ENCODE measurements at regions not wholly inside any gene's neighbourhood (a gene's known extent, or its start where the extent isn't known, plus 50 kb on each side); places are given as distances from the start of the nearest gene placed in this dataset.

DNA sequence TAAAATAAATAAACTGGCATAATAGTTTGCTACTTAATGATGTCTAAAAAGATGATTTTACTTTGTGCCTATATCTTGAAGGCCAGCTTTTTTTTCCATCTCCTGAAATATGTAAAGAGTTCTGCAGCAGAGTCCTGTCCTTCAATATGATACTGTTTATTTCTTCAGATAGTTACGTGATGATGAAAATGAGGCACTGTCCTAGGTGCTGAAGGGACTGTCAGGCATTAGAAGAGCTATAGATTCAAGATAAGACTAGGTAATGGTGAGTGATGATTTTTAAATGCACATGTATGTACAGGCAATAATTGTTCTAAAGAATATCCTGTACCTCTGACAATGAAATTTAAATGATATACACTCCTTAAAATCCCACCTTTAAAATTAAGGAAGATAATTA, 326.9 kb upstream of the DNAJC19 start:
- no peak for DNase-seq (ENCODE audit: extremely low read depth, insufficient read length)
- no peak overlapping the region for H3K4me3 ChIP-seq (replicated peaks; ENCODE audit: low read depth, low read length)
- no peaks in the 10 kb centered on the region for H3K36me3 ChIP-seq (ENCODE audit: control insufficient read depth, insufficient read depth, low read length)
- TF ChIP-seq, protein P1, sequence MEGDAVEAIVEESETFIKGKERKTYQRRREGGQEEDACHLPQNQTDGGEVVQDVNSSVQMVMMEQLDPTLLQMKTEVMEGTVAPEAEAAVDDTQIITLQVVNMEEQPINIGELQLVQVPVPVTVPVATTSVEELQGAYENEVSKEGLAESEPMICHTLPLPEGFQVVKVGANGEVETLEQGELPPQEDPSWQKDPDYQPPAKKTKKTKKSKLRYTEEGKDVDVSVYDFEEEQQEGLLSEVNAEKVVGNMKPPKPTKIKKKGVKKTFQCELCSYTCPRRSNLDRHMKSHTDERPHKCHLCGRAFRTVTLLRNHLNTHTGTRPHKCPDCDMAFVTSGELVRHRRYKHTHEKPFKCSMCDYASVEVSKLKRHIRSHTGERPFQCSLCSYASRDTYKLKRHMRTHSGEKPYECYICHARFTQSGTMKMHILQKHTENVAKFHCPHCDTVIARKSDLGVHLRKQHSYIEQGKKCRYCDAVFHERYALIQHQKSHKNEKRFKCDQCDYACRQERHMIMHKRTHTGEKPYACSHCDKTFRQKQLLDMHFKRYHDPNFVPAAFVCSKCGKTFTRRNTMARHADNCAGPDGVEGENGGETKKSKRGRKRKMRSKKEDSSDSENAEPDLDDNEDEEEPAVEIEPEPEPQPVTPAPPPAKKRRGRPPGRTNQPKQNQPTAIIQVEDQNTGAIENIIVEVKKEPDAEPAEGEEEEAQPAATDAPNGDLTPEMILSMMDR (IDR thresholded peaks at IDR 0.05; ENCODE audit: insufficient read depth, low read length, poor library complexity, severe bottlenecking): no peak
- H3K27me3 ChIP-seq (replicated peaks; ENCODE audit: control insufficient read depth, insufficient read depth, low read length): no peaks in the 10 kb centered on the region

DNA sequence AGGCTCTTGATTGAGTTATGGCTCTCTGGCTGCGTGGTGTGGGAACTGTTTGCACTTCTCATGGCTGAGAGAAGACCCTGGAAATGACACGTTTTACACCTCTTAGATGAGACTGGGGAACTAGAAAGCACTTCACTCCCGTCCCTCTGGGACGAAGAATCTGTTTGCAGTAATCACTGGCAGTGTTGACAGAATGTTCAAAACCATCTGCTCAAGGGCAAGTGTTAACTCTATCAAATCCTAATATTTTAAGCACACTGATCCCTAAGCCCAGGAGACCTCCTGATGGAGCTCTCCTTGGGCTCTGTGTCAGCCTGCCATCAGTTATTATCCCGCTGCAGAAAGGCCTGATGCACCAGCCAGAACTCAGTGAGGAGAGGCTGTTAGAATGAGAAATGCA, 323.8 kb upstream of the DNAJC19 start:
- no peaks in the 10 kb centered on the region for H3K36me3 ChIP-seq (ENCODE audit: control insufficient read depth, insufficient read depth, low read length)
- no peaks in the 10 kb centered on the region for H3K27me3 ChIP-seq (replicated peaks; ENCODE audit: control insufficient read depth, insufficient read depth, low read length)
- no peak for DNase-seq (ENCODE audit: extremely low read depth, insufficient read length)
- TF ChIP-seq, protein P1 (IDR thresholded peaks at IDR 0.05; ENCODE audit: insufficient read depth, low read length, poor library complexity, severe bottlenecking): no peak
- H3K4me3 ChIP-seq (replicated peaks; ENCODE audit: low read depth, low read length): no peak overlapping the region

DNA sequence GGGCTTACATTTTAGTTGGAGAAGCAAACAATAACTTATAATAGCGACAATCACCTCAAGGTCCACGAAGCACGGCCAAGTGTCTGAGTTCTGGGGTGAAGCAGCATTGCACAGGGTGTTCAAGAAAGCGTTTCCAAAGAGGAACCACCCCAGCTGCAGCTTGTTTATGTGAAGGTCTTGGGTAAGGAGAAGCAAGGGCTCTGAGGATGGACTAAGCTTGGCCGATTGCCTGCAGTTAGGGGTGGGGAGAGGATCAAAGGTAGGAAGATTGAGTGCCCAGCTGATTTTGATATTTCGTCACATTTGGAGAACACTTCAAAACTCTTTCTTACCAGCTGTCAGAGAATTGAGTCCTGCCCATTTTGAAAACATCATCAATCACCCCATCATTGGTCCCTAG, 321.6 kb upstream of the DNAJC19 start:
- no peak for DNase-seq (ENCODE audit: extremely low read depth, insufficient read length)
- H3K36me3 ChIP-seq (ENCODE audit: control insufficient read depth, insufficient read depth, low read length): no peaks in the 10 kb centered on the region
- TF ChIP-seq, protein P1 (IDR thresholded peaks at IDR 0.05; ENCODE audit: insufficient read depth, low read length, poor library complexity, severe bottlenecking): no peak
- no peaks in the 10 kb centered on the region for H3K27me3 ChIP-seq (replicated peaks; ENCODE audit: control insufficient read depth, insufficient read depth, low read length)
- H3K4me3 ChIP-seq (replicated peaks; ENCODE audit: low read depth, low read length): no peak overlapping the region

DNA sequence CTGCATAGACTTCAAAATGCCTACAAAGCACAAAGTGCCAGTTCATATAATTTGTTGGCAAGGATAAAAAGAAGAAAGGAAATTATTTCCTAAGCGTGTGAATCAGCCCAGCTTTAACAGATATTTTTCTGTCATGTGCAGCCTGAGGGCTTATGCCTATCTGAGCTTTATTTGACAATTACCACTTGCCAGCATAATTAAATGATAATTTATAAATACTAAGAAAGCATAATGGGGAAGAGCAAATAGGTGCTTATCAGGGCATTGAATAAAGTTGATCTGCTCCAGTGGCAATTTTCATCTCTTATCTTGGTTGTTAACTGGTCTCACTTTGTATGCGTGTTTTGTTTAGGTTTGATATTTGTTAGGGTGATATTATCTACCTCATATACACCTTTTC, 313.4 kb upstream of the DNAJC19 start:
- no peaks in the 10 kb centered on the region for H3K36me3 ChIP-seq (ENCODE audit: control insufficient read depth, insufficient read depth, low read length)
- TF ChIP-seq, protein P1 (IDR thresholded peaks at IDR 0.05; ENCODE audit: insufficient read depth, low read length, poor library complexity, severe bottlenecking): no peak
- no peaks in the 10 kb centered on the region for H3K27me3 ChIP-seq (replicated peaks; ENCODE audit: control insufficient read depth, insufficient read depth, low read length)
- H3K4me3 ChIP-seq (replicated peaks; ENCODE audit: low read depth, low read length): no peak overlapping the region
- no peak for DNase-seq (ENCODE audit: extremely low read depth, insufficient read length)

DNA sequence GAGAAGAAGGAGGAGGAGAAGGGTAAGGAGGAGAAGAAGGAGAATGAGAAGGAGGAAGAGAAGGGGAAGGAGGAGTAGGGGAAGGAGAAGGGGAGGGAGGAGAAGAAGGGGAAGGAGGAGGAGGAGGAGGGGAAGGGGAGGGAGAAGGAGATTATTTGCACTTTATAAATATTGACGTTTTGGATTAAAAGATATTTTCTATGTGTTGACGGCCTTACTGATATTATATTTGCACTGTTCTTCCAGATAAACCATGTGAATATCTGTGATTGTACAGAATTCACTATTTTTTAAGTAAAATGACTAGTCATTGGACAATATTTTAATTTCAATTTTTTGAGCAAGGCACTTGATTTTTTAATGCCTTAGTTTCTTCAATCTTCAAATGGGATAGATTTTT, 310.5 kb upstream of the DNAJC19 start:
- TF ChIP-seq, protein P1 (IDR thresholded peaks at IDR 0.05; ENCODE audit: insufficient read depth, low read length, poor library complexity, severe bottlenecking): no peak
- no peak overlapping the region for H3K4me3 ChIP-seq (replicated peaks; ENCODE audit: low read depth, low read length)

DNA sequence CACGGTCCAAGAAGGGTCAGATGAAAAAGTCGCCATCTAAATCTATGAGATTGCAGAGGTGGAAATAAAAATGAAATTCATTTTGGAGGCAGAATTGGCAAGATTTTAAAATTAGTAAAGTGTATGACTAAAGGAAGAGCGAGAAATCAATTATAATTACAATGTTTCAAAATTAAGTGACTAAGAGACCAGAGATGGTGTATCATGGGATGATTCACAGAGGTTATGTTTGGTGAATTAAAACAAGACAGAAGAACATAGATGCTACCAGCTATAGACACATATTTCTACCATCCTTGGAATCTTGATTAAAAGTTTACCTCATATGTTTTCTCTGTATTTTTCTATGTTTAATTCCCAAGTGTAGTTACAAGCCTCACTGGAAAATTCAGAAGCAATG, 308.9 kb upstream of the DNAJC19 start:
- H3K36me3 ChIP-seq (ENCODE audit: control insufficient read depth, insufficient read depth, low read length): no peaks in the 10 kb centered on the region
- no peak for DNase-seq (ENCODE audit: extremely low read depth, insufficient read length)
- no peaks in the 10 kb centered on the region for H3K27me3 ChIP-seq (replicated peaks; ENCODE audit: control insufficient read depth, insufficient read depth, low read length)
- TF ChIP-seq, protein P1 (IDR thresholded peaks at IDR 0.05; ENCODE audit: insufficient read depth, low read length, poor library complexity, severe bottlenecking): no peak
- no peak overlapping the region for H3K4me3 ChIP-seq (replicated peaks; ENCODE audit: low read depth, low read length)

More for the DNA sequence above, 310.5 kb upstream of the DNAJC19 start:
- DNase-seq (ENCODE audit: extremely low read depth, insufficient read length): no peak
- Histone ChIP-seq H3K27me3 (replicated peaks; ENCODE audit: control insufficient read depth, insufficient read depth, low read length) (no peaks in the 10 kb centered on the region), H3K36me3 (ENCODE audit: control insufficient read depth, insufficient read depth, low read length) (no peaks in the 10 kb centered on the region)
